ENCODE measurements at regions not wholly inside any gene's neighbourhood (a gene's known extent, or its start where the extent isn't known, plus 50 kb on each side); places are given as distances from the start of the nearest gene placed in this dataset.

DNA sequence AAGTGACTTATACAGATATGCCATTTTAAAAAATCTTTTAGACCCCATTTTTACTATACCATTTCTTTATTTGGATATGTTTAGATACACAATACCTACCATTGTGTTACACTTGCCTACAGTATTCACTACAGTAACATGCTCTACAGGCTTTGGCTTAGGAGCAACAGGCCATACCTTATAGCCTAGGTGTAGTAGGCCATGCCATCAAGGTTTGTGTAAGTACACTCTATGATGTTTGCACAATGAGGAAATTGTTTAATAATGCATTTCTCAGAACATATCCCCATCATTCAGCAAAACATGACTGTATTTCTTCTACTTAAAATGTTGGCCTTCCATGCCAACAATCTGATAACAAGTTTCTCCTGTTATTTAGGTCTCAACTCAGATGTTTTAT, 1559.5 kb upstream of the TENM4 start:
- TF ChIP-seq, protein P1, sequence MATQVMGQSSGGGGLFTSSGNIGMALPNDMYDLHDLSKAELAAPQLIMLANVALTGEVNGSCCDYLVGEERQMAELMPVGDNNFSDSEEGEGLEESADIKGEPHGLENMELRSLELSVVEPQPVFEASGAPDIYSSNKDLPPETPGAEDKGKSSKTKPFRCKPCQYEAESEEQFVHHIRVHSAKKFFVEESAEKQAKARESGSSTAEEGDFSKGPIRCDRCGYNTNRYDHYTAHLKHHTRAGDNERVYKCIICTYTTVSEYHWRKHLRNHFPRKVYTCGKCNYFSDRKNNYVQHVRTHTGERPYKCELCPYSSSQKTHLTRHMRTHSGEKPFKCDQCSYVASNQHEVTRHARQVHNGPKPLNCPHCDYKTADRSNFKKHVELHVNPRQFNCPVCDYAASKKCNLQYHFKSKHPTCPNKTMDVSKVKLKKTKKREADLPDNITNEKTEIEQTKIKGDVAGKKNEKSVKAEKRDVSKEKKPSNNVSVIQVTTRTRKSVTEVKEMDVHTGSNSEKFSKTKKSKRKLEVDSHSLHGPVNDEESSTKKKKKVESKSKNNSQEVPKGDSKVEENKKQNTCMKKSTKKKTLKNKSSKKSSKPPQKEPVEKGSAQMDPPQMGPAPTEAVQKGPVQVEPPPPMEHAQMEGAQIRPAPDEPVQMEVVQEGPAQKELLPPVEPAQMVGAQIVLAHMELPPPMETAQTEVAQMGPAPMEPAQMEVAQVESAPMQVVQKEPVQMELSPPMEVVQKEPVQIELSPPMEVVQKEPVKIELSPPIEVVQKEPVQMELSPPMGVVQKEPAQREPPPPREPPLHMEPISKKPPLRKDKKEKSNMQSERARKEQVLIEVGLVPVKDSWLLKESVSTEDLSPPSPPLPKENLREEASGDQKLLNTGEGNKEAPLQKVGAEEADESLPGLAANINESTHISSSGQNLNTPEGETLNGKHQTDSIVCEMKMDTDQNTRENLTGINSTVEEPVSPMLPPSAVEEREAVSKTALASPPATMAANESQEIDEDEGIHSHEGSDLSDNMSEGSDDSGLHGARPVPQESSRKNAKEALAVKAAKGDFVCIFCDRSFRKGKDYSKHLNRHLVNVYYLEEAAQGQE (IDR thresholded peaks at IDR 0.05), result no peak
- TF ChIP-seq, protein P2, sequence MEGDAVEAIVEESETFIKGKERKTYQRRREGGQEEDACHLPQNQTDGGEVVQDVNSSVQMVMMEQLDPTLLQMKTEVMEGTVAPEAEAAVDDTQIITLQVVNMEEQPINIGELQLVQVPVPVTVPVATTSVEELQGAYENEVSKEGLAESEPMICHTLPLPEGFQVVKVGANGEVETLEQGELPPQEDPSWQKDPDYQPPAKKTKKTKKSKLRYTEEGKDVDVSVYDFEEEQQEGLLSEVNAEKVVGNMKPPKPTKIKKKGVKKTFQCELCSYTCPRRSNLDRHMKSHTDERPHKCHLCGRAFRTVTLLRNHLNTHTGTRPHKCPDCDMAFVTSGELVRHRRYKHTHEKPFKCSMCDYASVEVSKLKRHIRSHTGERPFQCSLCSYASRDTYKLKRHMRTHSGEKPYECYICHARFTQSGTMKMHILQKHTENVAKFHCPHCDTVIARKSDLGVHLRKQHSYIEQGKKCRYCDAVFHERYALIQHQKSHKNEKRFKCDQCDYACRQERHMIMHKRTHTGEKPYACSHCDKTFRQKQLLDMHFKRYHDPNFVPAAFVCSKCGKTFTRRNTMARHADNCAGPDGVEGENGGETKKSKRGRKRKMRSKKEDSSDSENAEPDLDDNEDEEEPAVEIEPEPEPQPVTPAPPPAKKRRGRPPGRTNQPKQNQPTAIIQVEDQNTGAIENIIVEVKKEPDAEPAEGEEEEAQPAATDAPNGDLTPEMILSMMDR (IDR thresholded peaks at IDR 0.05; ENCODE audit: low read depth, low read length, missing input control), result no peak
- TF ChIP-seq SP1 (IDR thresholded peaks at IDR 0.05) (no peak), JUND (IDR thresholded peaks at IDR 0.05) (no peak), RAD21 (IDR thresholded peaks at IDR 0.05) (no peak), HNF4A (conservative IDR thresholded peaks at IDR 0.05) (no peak), RXRA (IDR thresholded peaks at IDR 0.05) (no peak)
- TF ChIP-seq, protein P3, sequence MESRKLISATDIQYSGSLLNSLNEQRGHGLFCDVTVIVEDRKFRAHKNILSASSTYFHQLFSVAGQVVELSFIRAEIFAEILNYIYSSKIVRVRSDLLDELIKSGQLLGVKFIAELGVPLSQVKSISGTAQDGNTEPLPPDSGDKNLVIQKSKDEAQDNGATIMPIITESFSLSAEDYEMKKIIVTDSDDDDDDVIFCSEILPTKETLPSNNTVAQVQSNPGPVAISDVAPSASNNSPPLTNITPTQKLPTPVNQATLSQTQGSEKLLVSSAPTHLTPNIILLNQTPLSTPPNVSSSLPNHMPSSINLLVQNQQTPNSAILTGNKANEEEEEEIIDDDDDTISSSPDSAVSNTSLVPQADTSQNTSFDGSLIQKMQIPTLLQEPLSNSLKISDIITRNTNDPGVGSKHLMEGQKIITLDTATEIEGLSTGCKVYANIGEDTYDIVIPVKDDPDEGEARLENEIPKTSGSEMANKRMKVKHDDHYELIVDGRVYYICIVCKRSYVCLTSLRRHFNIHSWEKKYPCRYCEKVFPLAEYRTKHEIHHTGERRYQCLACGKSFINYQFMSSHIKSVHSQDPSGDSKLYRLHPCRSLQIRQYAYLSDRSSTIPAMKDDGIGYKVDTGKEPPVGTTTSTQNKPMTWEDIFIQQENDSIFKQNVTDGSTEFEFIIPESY (IDR thresholded peaks at IDR 0.05), result no peak
- TF ChIP-seq, protein P4, sequence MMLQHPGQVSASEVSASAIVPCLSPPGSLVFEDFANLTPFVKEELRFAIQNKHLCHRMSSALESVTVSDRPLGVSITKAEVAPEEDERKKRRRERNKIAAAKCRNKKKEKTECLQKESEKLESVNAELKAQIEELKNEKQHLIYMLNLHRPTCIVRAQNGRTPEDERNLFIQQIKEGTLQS (IDR thresholded peaks at IDR 0.05), result no peak
- TF ChIP-seq, protein P5, sequence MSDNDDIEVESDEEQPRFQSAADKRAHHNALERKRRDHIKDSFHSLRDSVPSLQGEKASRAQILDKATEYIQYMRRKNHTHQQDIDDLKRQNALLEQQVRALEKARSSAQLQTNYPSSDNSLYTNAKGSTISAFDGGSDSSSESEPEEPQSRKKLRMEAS (IDR thresholded peaks at IDR 0.05), result no peak

Data from liver (tissue), 3 donors.